Bronchial epithelial cell (primary cell): ENCODE measurements at regions not wholly inside any gene's neighbourhood (a gene's known extent, or its start where the extent isn't known, plus 50 kb on each side); places are given as distances from the start of the nearest gene placed in this dataset.
"Not testable (repeated sequence)": the region's sequence is repeated elsewhere in the genome, so short reads cannot be mapped to it uniquely, and the experiment has no call there.

Experiments used
- DNase-seq: peaks from one replicate; pipeline ENCODE4 v3.0.0-alpha.2; 2010; ENCODE audit warnings: low read depth
- FAIRE-seq: peaks from 2 replicates; lab custom pipeline; 2011; peaks lifted over from hg19 to GRCh38; lab: Jason Lieb, UNC
- H3K27me3 ChIP-seq: 2 replicates; pipeline ENCODE4 v1.5.1; 2011; ENCODE audit warnings: low read length; ENCODE audit not compliant: control insufficient read depth, insufficient read depth
- H3K36me3 ChIP-seq: 2 replicates; pipeline ENCODE4 v1.5.1; 2011; ENCODE audit warnings: low read length; ENCODE audit not compliant: control insufficient read depth, insufficient read depth
- H3K4me3 ChIP-seq: 2 replicates; pipeline ENCODE4 v1.5.1; 2011; ENCODE audit warnings: mild to moderate bottlenecking, low read depth, low read length, control low read depth
- CTCF ChIP-seq: IDR thresholded peaks from 2 replicates; pipeline ENCODE4 v1.5.1; 2011; ENCODE audit warnings: mild to moderate bottlenecking, moderate library complexity, low read length, control low read depth, inconsistent platforms; ENCODE audit not compliant: insufficient read depth, severe bottlenecking

DNA sequence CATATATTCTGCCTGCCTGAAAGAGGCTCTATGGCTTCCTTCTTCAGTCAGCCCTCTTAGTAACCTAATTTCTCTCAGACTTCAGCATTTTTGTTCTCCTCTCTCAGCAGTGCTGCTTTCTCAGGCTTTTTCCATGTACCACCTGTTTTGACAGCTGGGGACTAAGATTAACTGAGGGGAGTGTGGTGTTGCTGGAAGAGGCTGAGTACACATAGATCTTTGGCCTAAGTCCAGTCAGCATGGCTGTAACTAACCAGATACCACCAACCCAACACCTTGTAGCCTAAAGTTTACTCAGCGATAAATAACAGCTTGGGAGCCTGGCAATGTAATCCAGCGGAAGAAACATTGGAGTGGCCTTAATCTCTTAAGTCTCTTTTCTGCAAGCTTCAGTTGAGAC lies 85.5 kb downstream of the RTL3 start:
- no peaks in the 10 kb centered on the region for H3K36me3 ChIP-seq
- H3K4me3 ChIP-seq, result no peak overlapping the region
- TF ChIP-seq CTCF, result no peak
- FAIRE-seq, result no peak
- no peaks in the 10 kb centered on the region for H3K27me3 ChIP-seq
- DNase-seq, result no peak

DNA sequence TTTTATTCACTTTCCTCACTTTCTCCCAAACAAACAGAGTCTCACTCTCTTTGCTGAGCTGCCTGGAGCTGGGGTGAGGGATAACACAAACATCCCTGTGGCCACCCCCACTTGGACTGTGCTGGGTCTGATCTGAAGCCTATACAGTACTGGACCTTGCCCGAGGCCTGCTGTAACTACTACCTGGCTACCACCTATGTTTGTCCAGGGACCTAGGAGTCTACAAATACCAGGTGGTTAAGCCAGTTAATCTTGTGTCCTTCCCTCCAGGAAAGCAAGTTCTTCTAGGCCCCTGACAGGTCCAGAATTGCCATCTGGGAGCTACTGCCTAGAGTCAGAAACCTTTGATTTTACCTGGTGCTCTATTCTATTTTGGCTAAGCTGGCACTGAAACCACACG lies 87.3 kb downstream of the RTL3 start:
- H3K27me3 ChIP-seq, result no peaks in the 10 kb centered on the region
- H3K4me3 ChIP-seq, result no peak overlapping the region
- no peak for TF ChIP-seq CTCF
- H3K36me3 ChIP-seq, result no peaks in the 10 kb centered on the region
- DNase-seq (no peak), FAIRE-seq (no peak)

- DNase-seq (no peak), FAIRE-seq (no peak)
- no peaks in the 10 kb centered on the region for H3K36me3 ChIP-seq
- no peaks in the 10 kb centered on the region for H3K27me3 ChIP-seq
- peak; percentile 8 for TF ChIP-seq CTCF
- no peak overlapping the region for H3K4me3 ChIP-seq
These were observed 103.6 kb downstream of the RTL3 start for GRCh38 chrX:78555401-78555980.

DNA sequence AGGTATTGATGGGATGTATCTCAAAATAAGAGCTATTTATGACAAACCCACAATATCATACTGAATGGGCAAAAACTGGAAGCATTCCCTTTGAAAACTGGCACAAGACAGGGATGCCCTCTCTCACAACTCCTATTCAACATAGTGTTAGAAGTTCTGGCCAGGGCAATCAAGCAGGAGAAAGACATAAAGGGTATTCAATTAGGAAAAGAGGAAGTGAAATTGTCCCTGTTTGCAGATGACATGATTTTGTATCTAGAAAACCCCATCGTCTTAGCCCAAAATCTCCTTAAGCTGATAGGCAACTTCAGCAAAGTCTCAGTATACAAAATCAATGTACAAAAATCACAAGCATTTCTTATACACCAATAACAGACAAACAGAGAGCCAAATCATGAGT lies 106.5 kb downstream of the RTL3 start:
- H3K36me3 ChIP-seq, FAIRE-seq: not testable (repeated sequence)

DNA sequence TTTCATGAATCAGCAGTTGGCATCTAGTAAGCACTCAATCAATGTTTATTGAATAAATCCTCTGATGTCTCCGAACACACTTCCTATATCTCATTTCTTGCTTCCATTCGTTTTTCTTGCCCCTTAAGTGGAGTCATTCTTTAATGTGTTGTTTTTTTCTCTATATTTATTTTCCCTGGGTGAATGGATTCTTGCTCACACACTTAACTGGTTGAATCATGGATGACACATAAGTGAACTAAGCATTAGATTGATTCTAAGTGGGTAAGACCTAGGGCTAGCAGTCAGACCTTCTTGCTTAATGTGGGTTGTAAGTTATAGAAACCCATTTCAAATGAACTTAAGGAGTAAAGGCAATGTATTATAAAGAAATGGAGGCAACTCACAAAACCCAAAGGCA lies 111.1 kb downstream of the RTL3 start:
- TF ChIP-seq CTCF, result no peak
- FAIRE-seq, result no peak
- DNase-seq, result peak; percentile 90

More for the DNA sequence above, 106.5 kb downstream of the RTL3 start:
- not testable (repeated sequence) for DNase-seq, H3K27me3 ChIP-seq, H3K4me3 ChIP-seq

DNA sequence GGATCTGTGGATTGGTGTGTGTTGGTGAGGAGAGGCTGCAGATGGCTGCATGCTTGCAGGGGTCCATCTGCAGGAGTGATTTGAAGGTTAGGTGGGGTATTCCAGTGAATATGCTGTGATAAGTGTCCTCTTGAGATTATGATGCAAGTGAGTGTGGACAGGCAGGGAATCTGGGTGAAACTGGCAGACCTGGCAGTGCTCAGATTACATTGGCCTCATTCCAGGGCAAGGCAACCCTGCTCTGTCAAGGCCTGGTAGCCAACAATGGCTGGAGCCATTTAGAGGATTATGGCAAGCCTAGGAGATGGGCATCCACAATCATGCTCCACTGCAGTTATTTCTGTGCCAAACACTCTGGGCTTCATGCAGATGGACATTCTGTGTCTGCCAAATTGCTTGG lies 113.9 kb downstream of the RTL3 start:
- FAIRE-seq (no peak), DNase-seq (no peak)
- Histone ChIP-seq H3K36me3 (no peaks in the 10 kb centered on the region), H3K27me3 (no peaks in the 10 kb centered on the region), H3K4me3 (no peak overlapping the region)
- TF ChIP-seq CTCF, result no peak

More for the DNA sequence above, 111.1 kb downstream of the RTL3 start:
- Histone ChIP-seq H3K4me3 (no peak overlapping the region), H3K36me3 (no peaks in the 10 kb centered on the region), H3K27me3 (no peaks in the 10 kb centered on the region)
